ENCODE measurements at regions not wholly inside any gene's neighbourhood (a gene's known extent, or its start where the extent isn't known, plus 50 kb on each side); places are given as distances from the start of the nearest gene placed in this dataset.

DNA sequence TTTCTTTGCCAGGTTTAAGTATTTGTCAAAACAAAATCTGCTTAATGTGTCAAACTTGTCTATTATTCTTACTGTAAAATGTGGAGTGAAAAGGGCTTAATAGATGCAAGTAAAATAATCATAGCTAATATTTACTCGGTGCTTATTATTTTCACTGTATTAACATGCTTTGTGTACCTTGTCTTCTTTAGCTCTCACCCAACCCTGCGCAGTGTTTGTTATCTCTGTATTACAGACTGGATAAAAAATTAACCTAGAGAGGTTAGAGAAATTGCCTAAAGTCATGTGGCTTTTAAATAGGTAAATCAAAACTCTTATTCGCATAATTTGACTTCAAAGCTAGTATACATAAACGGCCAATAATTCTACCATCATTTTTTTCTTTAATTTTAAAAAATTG, 1864.8 kb downstream of the MAT2B start:
- no peak overlapping the region for H3K4me2 ChIP-seq (ENCODE audit: control insufficient read depth, extremely low read depth, insufficient read depth, low read depth, low read length)
- no peak for TF ChIP-seq EZH2 (IDR thresholded peaks at IDR 0.05; ENCODE audit: low read length)
- TF ChIP-seq, protein P1, sequence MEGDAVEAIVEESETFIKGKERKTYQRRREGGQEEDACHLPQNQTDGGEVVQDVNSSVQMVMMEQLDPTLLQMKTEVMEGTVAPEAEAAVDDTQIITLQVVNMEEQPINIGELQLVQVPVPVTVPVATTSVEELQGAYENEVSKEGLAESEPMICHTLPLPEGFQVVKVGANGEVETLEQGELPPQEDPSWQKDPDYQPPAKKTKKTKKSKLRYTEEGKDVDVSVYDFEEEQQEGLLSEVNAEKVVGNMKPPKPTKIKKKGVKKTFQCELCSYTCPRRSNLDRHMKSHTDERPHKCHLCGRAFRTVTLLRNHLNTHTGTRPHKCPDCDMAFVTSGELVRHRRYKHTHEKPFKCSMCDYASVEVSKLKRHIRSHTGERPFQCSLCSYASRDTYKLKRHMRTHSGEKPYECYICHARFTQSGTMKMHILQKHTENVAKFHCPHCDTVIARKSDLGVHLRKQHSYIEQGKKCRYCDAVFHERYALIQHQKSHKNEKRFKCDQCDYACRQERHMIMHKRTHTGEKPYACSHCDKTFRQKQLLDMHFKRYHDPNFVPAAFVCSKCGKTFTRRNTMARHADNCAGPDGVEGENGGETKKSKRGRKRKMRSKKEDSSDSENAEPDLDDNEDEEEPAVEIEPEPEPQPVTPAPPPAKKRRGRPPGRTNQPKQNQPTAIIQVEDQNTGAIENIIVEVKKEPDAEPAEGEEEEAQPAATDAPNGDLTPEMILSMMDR (optimal IDR thresholded peaks at IDR 0.05 in 1 of 3, IDR thresholded peaks at IDR 0.05 in 1 of 3, conservative IDR thresholded peaks at IDR 0.05 in 1 of 3; ENCODE audit: extremely low read depth in 1 of 3, insufficient read depth in 2 of 3, low read length in 3 of 3), result no peak
- no peaks in the 10 kb centered on the region for H3K79me2 ChIP-seq (ENCODE audit: control insufficient read depth, insufficient read depth, low read length)
- H3K4me1 ChIP-seq (ENCODE audit: control insufficient read depth, extremely low read depth, insufficient read depth, low read length), result no peaks in the 10 kb centered on the region
- H3K9me1 ChIP-seq (ENCODE audit: control insufficient read depth, extremely low read depth, insufficient read depth, low read length), result no peaks in the 10 kb centered on the region
- H2AFZ ChIP-seq (ENCODE audit: control insufficient read depth, low read length), result no peak overlapping the region
- no peak overlapping the region for H3K4me3 ChIP-seq (ENCODE audit: control insufficient read depth in 2 of 3, extremely low read depth in 1 of 3, insufficient read depth in 2 of 3, low read depth in 1 of 3, low read length in 3 of 3)
- H4K20me1 ChIP-seq (ENCODE audit: control insufficient read depth, extremely low read depth, insufficient read depth, low read length), result no peaks in the 10 kb centered on the region
- dilution Hi-C loops (cut with MboI; ENCODE audit: extremely low pct_ligation_motif_present, low sequenced_read_pairs), result no loop called here
- no peak overlapping the region for H3K9ac ChIP-seq (ENCODE audit: control insufficient read depth, extremely low read depth, insufficient read depth, low read length)
- H3K27me3 ChIP-seq (ENCODE audit: control insufficient read depth, extremely low read depth, insufficient read depth, low read length), result no peaks in the 10 kb centered on the region
- no peak overlapping the region for H3K27ac ChIP-seq (ENCODE audit: control insufficient read depth, insufficient read depth, low read length)
- FAIRE-seq, result no peak
- no peak for DNase-seq (ENCODE audit: low read depth, low spot score)
- no peaks in the 10 kb centered on the region for H3K36me3 ChIP-seq (ENCODE audit: control insufficient read depth in 2 of 2, extremely low read depth in 1 of 2, insufficient read depth in 2 of 2, low read length in 2 of 2)
- no peaks in the 10 kb centered on the region for H3K9me3 ChIP-seq (ENCODE audit: control insufficient read depth, low read depth, low read length)

DNA sequence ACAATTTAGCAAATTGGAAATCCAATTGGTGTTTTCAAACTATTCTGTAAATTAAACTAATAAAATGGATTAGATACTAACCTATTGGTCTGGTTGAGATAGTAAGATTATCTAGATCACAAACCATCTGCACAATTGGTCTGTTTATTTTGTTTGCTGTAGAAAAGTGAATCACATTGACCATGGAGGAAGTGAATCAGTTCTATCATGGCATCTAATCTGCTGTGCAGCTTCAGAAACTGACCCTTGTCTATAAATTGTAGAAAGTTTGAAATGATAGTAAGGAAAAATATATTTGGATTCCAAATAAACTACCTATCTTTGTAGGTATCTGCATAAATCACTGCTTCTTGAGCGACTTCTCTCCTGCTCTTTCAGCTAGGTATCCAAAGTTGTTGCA, 1865.4 kb downstream of the MAT2B start:
- Histone ChIP-seq H3K27me3 (ENCODE audit: control insufficient read depth, extremely low read depth, insufficient read depth, low read length) (no peaks in the 10 kb centered on the region), H3K36me3 (ENCODE audit: control insufficient read depth in 2 of 2, extremely low read depth in 1 of 2, insufficient read depth in 2 of 2, low read length in 2 of 2) (no peaks in the 10 kb centered on the region), H3K9me3 (ENCODE audit: control insufficient read depth, low read depth, low read length) (no peaks in the 10 kb centered on the region), H3K27ac (ENCODE audit: control insufficient read depth, insufficient read depth, low read length) (no peak overlapping the region), H3K4me1 (ENCODE audit: control insufficient read depth, extremely low read depth, insufficient read depth, low read length) (no peaks in the 10 kb centered on the region), H2AFZ (ENCODE audit: control insufficient read depth, low read length) (no peak overlapping the region), H3K79me2 (ENCODE audit: control insufficient read depth, insufficient read depth, low read length) (no peaks in the 10 kb centered on the region), H3K9me1 (ENCODE audit: control insufficient read depth, extremely low read depth, insufficient read depth, low read length) (no peaks in the 10 kb centered on the region), H3K4me2 (ENCODE audit: control insufficient read depth, extremely low read depth, insufficient read depth, low read depth, low read length) (no peak overlapping the region), H4K20me1 (ENCODE audit: control insufficient read depth, extremely low read depth, insufficient read depth, low read length) (no peaks in the 10 kb centered on the region), H3K9ac (ENCODE audit: control insufficient read depth, extremely low read depth, insufficient read depth, low read length) (no peak overlapping the region), H3K4me3 (ENCODE audit: control insufficient read depth in 2 of 3, extremely low read depth in 1 of 3, insufficient read depth in 2 of 3, low read depth in 1 of 3, low read length in 3 of 3) (no peak overlapping the region)
- TF ChIP-seq, protein P1 (optimal IDR thresholded peaks at IDR 0.05 in 1 of 3, IDR thresholded peaks at IDR 0.05 in 1 of 3, conservative IDR thresholded peaks at IDR 0.05 in 1 of 3; ENCODE audit: extremely low read depth in 1 of 3, insufficient read depth in 2 of 3, low read length in 3 of 3), result no peak
- no peak for TF ChIP-seq EZH2 (IDR thresholded peaks at IDR 0.05; ENCODE audit: low read length)
- FAIRE-seq, result no peak
- no peak for DNase-seq (ENCODE audit: low read depth, low spot score)
- dilution Hi-C loops (cut with MboI; ENCODE audit: extremely low pct_ligation_motif_present, low sequenced_read_pairs), result no loop called here

Data from keratinocyte (primary cell).